OCI-LY7 (cell line): ENCODE measurements at regions not wholly inside any gene's neighbourhood (a gene's known extent, or its start where the extent isn't known, plus 50 kb on each side); places are given as distances from the start of the nearest gene placed in this dataset.

Experiments
- BruUV-seq: library from RNA; stranded (reverse); fragments of 400-500 nt; replicated peaks from 2 replicates; lab custom pipeline; 2021; lab: Mats Ljungman, UMichigan
- CTCF ChIA-PET: fragments of 300-600 bp; sonication (Branson Sonifier 250); formaldehyde crosslinking; loops from one replicate; lab custom pipeline; 2022; ENCODE audit warnings: antibody characterized with exemption; ENCODE audit not compliant: unreplicated experiment; lab: Charles Lee
- POLR2A ChIA-PET: fragments of 300-600 bp; sonication (Branson Sonifier 250); formaldehyde crosslinking; loops from one replicate; lab custom pipeline; 2022; ENCODE audit warnings: antibody characterized with exemption; lab: Charles Lee
- DNase-seq: peaks from one replicate; pipeline ENCODE4 v3.0.0-alpha.2; 2015; ENCODE audit warnings: low spot score
- H2AFZ ChIP-seq: fragments of 200-600 bp; sonication (generic), shearing (Covaris generic); 2 replicates; pipeline ENCODE4 v1.6.1; 2014; ENCODE audit warnings: mild to moderate bottlenecking, antibody characterized with exemption, low read length, moderate library complexity
- H3K27ac ChIP-seq: fragments of 200-600 bp; sonication (generic); 2 replicates; pipeline ENCODE4 v1.5.1; 2014; ENCODE audit warnings: mixed run types, low read depth, mild to moderate bottlenecking, moderate library complexity, low read length, inconsistent platforms; ENCODE audit not compliant: poor library complexity, severe bottlenecking
- H3K36me3 ChIP-seq: fragments of 200-600 bp; sonication (generic); 2 replicates; pipeline ENCODE4 v1.6.1; 2014; ENCODE audit warnings: mild to moderate bottlenecking, antibody characterized with exemption, low read length, moderate library complexity, mixed read lengths; ENCODE audit not compliant: insufficient read depth
- H3K4me1 ChIP-seq: fragments of 200-600 bp; sonication (generic); 2 replicates; pipeline ENCODE4 v1.5.1; 2014; ENCODE audit warnings: mild to moderate bottlenecking, low read length; ENCODE audit not compliant: insufficient read depth, poor library complexity, severe bottlenecking
- H3K4me2 ChIP-seq: fragments of 200-600 bp; sonication (generic); 2 replicates; pipeline ENCODE4 v1.6.1; 2014; ENCODE audit warnings: mild to moderate bottlenecking, low read length
- H3K4me3 ChIP-seq: fragments of 200-600 bp; sonication (generic); 2 replicates; pipeline ENCODE4 v1.5.1; 2014; ENCODE audit warnings: mild to moderate bottlenecking, low read depth, low read length; ENCODE audit not compliant: poor library complexity, severe bottlenecking
- H3K79me2 ChIP-seq: fragments of 200-600 bp; sonication (generic); 2 replicates; pipeline ENCODE4 v1.6.1; 2016; ENCODE audit warnings: low read depth, mild to moderate bottlenecking, low read length, moderate library complexity, mixed read lengths; ENCODE audit not compliant: insufficient read depth
- H3K9me2 ChIP-seq: fragments of 200-600 bp; sonication (generic); 2 replicates; pipeline ENCODE4 v1.6.1; 2016; ENCODE audit warnings: mild to moderate bottlenecking, low read length, mixed read lengths; ENCODE audit not compliant: insufficient read depth
- H3K9me3 ChIP-seq: fragments of 200-600 bp; sonication (generic); 2 replicates; pipeline ENCODE4 v1.6.1; 2014; ENCODE audit warnings: mild to moderate bottlenecking, mixed run types, low read length, mixed read lengths
- H4K20me1 ChIP-seq: fragments of 200-600 bp; sonication (generic); 2 replicates; pipeline ENCODE4 v1.6.1; 2014; ENCODE audit warnings: mild to moderate bottlenecking, antibody characterized with exemption, low read length, moderate library complexity, mixed read lengths; ENCODE audit not compliant: insufficient read depth
- CTCF ChIP-seq: fragments of 200-600 bp; sonication (generic); conservative IDR thresholded peaks from 2 replicates; pipeline ENCODE4 v1.5.1; 2014; ENCODE audit warnings: mild to moderate bottlenecking, antibody characterized with exemption, low read length, moderate library complexity, mixed read lengths
- EZH2phosphoT487 ChIP-seq: fragments of 200-600 bp; sonication (generic); IDR thresholded peaks from 2 replicates; pipeline ENCODE4 v1.6.1; 2018; ENCODE audit warnings: low read depth, borderline replicate concordance, mild to moderate bottlenecking, mixed run types, antibody characterized with exemption, low read length, moderate library complexity, mixed read lengths
- intact Hi-C: fragments of 100-400 bp; cut with micrococcal nuclease; formaldehyde crosslinking; loops from one replicate; pipeline ENCODE4 v1.10.0; 2022; ENCODE audit not compliant: unreplicated experiment

DNA sequence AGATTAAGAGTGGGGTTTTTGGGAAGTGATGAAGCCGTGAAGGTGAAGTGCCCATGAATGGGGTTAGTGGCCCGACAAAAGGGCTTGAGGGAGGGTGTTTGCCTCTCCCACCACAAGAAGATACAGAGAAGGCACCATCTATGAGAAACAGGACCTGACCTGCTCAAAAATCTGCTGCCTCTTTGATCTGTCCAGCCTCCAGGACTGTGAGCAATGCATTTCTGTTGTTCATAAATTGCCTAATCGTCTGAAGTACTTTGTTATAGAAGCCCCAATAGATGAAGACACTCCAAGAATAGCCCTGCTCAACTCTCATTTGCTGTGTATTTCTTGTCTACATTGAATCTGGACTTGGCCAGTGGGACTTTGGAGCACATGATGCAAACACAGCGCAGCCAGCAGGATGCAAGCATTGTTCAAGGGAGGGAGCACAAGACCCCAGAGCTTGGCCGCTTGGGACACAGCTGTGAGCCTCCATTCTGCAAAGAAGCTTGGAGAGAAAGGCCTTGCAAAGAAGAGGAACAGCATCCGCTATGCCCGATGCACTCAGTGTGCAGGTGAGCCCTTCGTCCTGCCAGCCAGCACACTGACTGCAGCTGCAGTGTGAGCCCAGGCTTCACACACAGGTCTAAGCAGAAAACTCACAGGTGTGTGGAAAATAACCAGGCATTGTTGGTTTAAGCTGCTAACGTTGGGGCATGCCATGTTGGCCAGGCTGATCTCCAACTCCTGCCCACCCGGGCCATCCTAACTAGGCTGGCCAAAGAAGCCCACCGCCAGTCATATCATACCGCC is 73.2 kb upstream of the KLF6 start:
- no peaks in the 10 kb centered on the region for H3K4me1 ChIP-seq
- ChIA-PET CTCF (interaction anchor here (1.0 kb wide), 1 partner anchor 16 kb away, joined by 3 read pairs; no protein-coding TSS in a partner anchor), POLR2A (interaction anchor here (1.9 kb wide), 1 partner anchor 10 kb away, joined by 10 read pairs; no protein-coding TSS in a partner anchor)
- no peak for DNase-seq
- intact Hi-C loops = no loop called here
- no peaks in the 10 kb centered on the region for H3K36me3 ChIP-seq
- H2AFZ ChIP-seq = no peak overlapping the region
- no peaks in the 10 kb centered on the region for H3K79me2 ChIP-seq
- H3K4me2 ChIP-seq = no peak overlapping the region
- H4K20me1 ChIP-seq = no peaks in the 10 kb centered on the region
- no TSS peak for BruUV-seq
- no peak for TF ChIP-seq EZH2phosphoT487
- no peak for TF ChIP-seq CTCF
- H3K4me3 ChIP-seq = no peak overlapping the region
- no peak overlapping the region for H3K27ac ChIP-seq
- no peaks in the 10 kb centered on the region for H3K9me3 ChIP-seq
- no peaks in the 10 kb centered on the region for H3K9me2 ChIP-seq

GRCh38 chr10:3857318-3857717 is 72.3 kb upstream of the KLF6 start:
- H3K4me3 ChIP-seq = no peak overlapping the region
- no peaks in the 10 kb centered on the region for H3K9me3 ChIP-seq
- H3K36me3 ChIP-seq = no peaks in the 10 kb centered on the region
- ChIA-PET CTCF (no interaction called here), POLR2A (interaction anchor here (0.6 to 0.8 kb wide), 2 partner anchors 8 to 164 kb away, joined by 3 read pairs; no protein-coding TSS in a partner anchor)
- no peak overlapping the region for H2AFZ ChIP-seq
- H4K20me1 ChIP-seq = no peaks in the 10 kb centered on the region
- no TSS peak for BruUV-seq
- H3K4me1 ChIP-seq = no peaks in the 10 kb centered on the region
- H3K9me2 ChIP-seq = no peaks in the 10 kb centered on the region
- H3K79me2 ChIP-seq = no peaks in the 10 kb centered on the region
- H3K27ac ChIP-seq = no peak overlapping the region
- intact Hi-C loops = no loop called here
- no peak overlapping the region for H3K4me2 ChIP-seq
- DNase-seq = no peak
- TF ChIP-seq CTCF = no peak
- no peak for TF ChIP-seq EZH2phosphoT487

DNA sequence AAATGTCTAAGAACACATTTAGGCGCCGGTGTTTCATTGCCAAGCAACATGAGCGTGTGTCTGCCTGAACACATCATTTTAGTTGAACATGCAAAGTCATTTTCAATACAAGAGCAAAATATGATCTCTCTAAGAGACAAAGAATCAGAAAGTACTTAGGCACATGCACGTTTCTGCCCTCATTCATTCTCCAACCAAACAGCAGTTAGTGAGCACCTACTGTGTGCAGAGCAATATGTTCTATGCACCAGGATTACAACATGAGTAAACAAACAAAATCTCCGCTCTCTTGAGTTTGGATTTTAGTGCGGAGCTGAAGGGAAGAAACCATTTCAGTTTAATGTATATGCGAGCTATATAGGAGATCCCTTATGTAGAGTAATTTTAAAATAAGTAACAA is 71.6 kb upstream of the KLF6 start:
- CTCF ChIA-PET = no interaction called here
- H3K27ac ChIP-seq = no peak overlapping the region
- intact Hi-C loops = no loop called here
- POLR2A ChIA-PET = interaction anchor here (0.6 to 0.8 kb wide), 2 partner anchors 9 to 165 kb away, joined by 3 read pairs; no protein-coding TSS in a partner anchor
- no peaks in the 10 kb centered on the region for H3K79me2 ChIP-seq
- DNase-seq = no peak
- TF ChIP-seq CTCF = no peak
- peaks cover 3% of the 10 kb centered on the region for H3K4me1 ChIP-seq
- no peaks in the 10 kb centered on the region for H4K20me1 ChIP-seq
- BruUV-seq = no TSS peak
- H3K9me2 ChIP-seq = no peaks in the 10 kb centered on the region
- H2AFZ ChIP-seq = no peak overlapping the region
- no peaks in the 10 kb centered on the region for H3K9me3 ChIP-seq
- H3K4me3 ChIP-seq = no peak overlapping the region
- H3K36me3 ChIP-seq = no peaks in the 10 kb centered on the region
- H3K4me2 ChIP-seq = no peak overlapping the region
